H1 (cell line): ENCODE measurements at regions not wholly inside any gene's neighbourhood (a gene's known extent, or its start where the extent isn't known, plus 50 kb on each side); places are given as distances from the start of the nearest gene placed in this dataset.

Experiments
- GTF2F1 ChIP-seq: IDR thresholded peaks from 2 replicates; pipeline ENCODE4 v1.6.1; 2012; ENCODE audit warnings: low read depth, low read length, improper control_type of control experiment, borderline replicate concordance
- POLR2AphosphoS5 ChIP-seq: IDR thresholded peaks from 2 replicates; pipeline ENCODE4 v1.6.1; 2011; ENCODE audit warnings: low read depth, low read length
- TF ChIP-seq, protein P1 (sequence below): fragments of 300-600 bp; sonication (generic); IDR thresholded peaks from 2 replicates; pipeline ENCODE4 v1.7.1; 2012; ENCODE audit warnings: low read length, moderate library complexity, mild to moderate bottlenecking, inconsistent platforms; ENCODE audit not compliant: insufficient replicate concordance

DNA sequence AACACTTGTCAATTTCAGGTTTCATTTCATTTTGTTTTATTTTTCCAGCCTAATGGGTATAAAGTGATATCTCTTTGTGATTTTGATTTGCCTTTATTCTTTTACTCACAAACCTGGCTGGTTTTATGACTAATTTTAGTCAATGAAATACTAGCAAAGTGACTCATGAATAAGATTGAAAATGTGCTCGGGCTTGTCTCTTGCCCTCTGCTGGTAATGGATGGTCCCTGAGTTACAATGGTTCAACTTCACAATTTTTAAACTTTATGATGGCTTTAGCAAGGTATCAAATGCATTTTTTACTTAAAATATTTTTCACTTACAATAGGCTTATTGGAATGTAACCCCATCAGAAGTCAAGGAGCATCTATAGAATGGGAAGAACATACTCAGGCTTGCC, 431.4 kb upstream of the CCNG1 start (continued):
- TF ChIP-seq, protein P1, sequence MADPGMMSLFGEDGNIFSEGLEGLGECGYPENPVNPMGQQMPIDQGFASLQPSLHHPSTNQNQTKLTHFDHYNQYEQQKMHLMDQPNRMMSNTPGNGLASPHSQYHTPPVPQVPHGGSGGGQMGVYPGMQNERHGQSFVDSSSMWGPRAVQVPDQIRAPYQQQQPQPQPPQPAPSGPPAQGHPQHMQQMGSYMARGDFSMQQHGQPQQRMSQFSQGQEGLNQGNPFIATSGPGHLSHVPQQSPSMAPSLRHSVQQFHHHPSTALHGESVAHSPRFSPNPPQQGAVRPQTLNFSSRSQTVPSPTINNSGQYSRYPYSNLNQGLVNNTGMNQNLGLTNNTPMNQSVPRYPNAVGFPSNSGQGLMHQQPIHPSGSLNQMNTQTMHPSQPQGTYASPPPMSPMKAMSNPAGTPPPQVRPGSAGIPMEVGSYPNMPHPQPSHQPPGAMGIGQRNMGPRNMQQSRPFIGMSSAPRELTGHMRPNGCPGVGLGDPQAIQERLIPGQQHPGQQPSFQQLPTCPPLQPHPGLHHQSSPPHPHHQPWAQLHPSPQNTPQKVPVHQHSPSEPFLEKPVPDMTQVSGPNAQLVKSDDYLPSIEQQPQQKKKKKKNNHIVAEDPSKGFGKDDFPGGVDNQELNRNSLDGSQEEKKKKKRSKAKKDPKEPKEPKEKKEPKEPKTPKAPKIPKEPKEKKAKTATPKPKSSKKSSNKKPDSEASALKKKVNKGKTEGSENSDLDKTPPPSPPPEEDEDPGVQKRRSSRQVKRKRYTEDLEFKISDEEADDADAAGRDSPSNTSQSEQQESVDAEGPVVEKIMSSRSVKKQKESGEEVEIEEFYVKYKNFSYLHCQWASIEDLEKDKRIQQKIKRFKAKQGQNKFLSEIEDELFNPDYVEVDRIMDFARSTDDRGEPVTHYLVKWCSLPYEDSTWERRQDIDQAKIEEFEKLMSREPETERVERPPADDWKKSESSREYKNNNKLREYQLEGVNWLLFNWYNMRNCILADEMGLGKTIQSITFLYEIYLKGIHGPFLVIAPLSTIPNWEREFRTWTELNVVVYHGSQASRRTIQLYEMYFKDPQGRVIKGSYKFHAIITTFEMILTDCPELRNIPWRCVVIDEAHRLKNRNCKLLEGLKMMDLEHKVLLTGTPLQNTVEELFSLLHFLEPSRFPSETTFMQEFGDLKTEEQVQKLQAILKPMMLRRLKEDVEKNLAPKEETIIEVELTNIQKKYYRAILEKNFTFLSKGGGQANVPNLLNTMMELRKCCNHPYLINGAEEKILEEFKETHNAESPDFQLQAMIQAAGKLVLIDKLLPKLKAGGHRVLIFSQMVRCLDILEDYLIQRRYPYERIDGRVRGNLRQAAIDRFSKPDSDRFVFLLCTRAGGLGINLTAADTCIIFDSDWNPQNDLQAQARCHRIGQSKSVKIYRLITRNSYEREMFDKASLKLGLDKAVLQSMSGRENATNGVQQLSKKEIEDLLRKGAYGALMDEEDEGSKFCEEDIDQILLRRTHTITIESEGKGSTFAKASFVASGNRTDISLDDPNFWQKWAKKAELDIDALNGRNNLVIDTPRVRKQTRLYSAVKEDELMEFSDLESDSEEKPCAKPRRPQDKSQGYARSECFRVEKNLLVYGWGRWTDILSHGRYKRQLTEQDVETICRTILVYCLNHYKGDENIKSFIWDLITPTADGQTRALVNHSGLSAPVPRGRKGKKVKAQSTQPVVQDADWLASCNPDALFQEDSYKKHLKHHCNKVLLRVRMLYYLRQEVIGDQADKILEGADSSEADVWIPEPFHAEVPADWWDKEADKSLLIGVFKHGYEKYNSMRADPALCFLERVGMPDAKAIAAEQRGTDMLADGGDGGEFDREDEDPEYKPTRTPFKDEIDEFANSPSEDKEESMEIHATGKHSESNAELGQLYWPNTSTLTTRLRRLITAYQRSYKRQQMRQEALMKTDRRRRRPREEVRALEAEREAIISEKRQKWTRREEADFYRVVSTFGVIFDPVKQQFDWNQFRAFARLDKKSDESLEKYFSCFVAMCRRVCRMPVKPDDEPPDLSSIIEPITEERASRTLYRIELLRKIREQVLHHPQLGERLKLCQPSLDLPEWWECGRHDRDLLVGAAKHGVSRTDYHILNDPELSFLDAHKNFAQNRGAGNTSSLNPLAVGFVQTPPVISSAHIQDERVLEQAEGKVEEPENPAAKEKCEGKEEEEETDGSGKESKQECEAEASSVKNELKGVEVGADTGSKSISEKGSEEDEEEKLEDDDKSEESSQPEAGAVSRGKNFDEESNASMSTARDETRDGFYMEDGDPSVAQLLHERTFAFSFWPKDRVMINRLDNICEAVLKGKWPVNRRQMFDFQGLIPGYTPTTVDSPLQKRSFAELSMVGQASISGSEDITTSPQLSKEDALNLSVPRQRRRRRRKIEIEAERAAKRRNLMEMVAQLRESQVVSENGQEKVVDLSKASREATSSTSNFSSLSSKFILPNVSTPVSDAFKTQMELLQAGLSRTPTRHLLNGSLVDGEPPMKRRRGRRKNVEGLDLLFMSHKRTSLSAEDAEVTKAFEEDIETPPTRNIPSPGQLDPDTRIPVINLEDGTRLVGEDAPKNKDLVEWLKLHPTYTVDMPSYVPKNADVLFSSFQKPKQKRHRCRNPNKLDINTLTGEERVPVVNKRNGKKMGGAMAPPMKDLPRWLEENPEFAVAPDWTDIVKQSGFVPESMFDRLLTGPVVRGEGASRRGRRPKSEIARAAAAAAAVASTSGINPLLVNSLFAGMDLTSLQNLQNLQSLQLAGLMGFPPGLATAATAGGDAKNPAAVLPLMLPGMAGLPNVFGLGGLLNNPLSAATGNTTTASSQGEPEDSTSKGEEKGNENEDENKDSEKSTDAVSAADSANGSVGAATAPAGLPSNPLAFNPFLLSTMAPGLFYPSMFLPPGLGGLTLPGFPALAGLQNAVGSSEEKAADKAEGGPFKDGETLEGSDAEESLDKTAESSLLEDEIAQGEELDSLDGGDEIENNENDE = no peak
- TF ChIP-seq GTF2F1 (no peak), POLR2AphosphoS5 (no peak)
- TF ChIP-seq, all 59 proteins: peak for 2
